ENCODE measurements at regions not wholly inside any gene's neighbourhood (a gene's known extent, or its start where the extent isn't known, plus 50 kb on each side); places are given as distances from the start of the nearest gene placed in this dataset.

DNA sequence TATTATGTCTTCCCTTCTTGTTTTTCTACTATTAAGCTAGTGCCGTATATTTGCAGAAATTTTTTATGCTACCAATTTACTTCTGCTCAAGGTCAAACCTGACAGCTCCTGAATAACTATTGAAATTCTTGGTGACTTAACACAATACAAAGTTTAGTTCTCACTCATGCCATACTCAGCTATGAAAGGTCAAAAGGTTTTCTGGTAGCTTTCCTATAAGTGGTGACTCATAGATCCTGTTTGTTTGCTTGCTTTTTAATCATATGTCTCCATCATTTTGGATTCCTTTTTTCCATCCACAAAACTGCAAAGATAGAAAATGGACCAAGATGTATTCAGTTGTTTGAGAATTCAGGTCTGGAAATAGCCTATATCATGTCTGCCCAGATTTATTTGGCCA is 855.8 kb upstream of the LRRC4C start:
- Histone ChIP-seq H3K4me1 (ENCODE audit: control insufficient read depth, insufficient read depth, low read length) (no peaks in the 10 kb centered on the region), H3K27me3 (ENCODE audit: control insufficient read depth, insufficient read depth, low read length) (no peaks in the 10 kb centered on the region), H3K4me3 (ENCODE audit: low read depth in 2 of 2, low read length in 2 of 2) (no peak overlapping the region), H3K36me3 (ENCODE audit: control insufficient read depth, insufficient read depth, low read length) (no peaks in the 10 kb centered on the region), H3K27ac (ENCODE audit: low read length) (no peak overlapping the region), H3K9me3 (ENCODE audit: control insufficient read depth, insufficient read depth, low read depth, low read length) (no peaks in the 10 kb centered on the region)
- ATAC-seq (no peak), DNase-seq (ENCODE audit: low read depth, low spot score) (no peak)
- CTCF ChIA-PET: no interaction called here
- POLR2A ChIA-PET: no interaction called here
- in situ Hi-C loops (cut with HindIII; ENCODE audit: low pct_unique_long_range_greater_than_20kb, low sequenced_read_pairs): no loop called here
- TF ChIP-seq POLR2AphosphoS5 (IDR thresholded peaks at IDR 0.05; ENCODE audit: low read depth, low read length): no peak
- TF ChIP-seq, protein P1, sequence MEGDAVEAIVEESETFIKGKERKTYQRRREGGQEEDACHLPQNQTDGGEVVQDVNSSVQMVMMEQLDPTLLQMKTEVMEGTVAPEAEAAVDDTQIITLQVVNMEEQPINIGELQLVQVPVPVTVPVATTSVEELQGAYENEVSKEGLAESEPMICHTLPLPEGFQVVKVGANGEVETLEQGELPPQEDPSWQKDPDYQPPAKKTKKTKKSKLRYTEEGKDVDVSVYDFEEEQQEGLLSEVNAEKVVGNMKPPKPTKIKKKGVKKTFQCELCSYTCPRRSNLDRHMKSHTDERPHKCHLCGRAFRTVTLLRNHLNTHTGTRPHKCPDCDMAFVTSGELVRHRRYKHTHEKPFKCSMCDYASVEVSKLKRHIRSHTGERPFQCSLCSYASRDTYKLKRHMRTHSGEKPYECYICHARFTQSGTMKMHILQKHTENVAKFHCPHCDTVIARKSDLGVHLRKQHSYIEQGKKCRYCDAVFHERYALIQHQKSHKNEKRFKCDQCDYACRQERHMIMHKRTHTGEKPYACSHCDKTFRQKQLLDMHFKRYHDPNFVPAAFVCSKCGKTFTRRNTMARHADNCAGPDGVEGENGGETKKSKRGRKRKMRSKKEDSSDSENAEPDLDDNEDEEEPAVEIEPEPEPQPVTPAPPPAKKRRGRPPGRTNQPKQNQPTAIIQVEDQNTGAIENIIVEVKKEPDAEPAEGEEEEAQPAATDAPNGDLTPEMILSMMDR (IDR thresholded peaks at IDR 0.05): no peak
- TF ChIP-seq SIN3A (IDR thresholded peaks at IDR 0.05; ENCODE audit: borderline replicate concordance, insufficient read depth, low read depth, low read length): no peak
- TF ChIP-seq, protein P2, sequence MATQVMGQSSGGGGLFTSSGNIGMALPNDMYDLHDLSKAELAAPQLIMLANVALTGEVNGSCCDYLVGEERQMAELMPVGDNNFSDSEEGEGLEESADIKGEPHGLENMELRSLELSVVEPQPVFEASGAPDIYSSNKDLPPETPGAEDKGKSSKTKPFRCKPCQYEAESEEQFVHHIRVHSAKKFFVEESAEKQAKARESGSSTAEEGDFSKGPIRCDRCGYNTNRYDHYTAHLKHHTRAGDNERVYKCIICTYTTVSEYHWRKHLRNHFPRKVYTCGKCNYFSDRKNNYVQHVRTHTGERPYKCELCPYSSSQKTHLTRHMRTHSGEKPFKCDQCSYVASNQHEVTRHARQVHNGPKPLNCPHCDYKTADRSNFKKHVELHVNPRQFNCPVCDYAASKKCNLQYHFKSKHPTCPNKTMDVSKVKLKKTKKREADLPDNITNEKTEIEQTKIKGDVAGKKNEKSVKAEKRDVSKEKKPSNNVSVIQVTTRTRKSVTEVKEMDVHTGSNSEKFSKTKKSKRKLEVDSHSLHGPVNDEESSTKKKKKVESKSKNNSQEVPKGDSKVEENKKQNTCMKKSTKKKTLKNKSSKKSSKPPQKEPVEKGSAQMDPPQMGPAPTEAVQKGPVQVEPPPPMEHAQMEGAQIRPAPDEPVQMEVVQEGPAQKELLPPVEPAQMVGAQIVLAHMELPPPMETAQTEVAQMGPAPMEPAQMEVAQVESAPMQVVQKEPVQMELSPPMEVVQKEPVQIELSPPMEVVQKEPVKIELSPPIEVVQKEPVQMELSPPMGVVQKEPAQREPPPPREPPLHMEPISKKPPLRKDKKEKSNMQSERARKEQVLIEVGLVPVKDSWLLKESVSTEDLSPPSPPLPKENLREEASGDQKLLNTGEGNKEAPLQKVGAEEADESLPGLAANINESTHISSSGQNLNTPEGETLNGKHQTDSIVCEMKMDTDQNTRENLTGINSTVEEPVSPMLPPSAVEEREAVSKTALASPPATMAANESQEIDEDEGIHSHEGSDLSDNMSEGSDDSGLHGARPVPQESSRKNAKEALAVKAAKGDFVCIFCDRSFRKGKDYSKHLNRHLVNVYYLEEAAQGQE (IDR thresholded peaks at IDR 0.05; ENCODE audit: insufficient read depth in 1 of 2, low read depth in 2 of 2, low read length in 1 of 2): no peak
- TF ChIP-seq TCF7L2 (IDR thresholded peaks at IDR 0.05; ENCODE audit: low read depth, low read length): no peak
- no TSS peak for BruUV-seq (replicated peaks)
- intact Hi-C loops (cut with micrococcal nuclease; ENCODE audit: unreplicated experiment): no loop called here

DNA sequence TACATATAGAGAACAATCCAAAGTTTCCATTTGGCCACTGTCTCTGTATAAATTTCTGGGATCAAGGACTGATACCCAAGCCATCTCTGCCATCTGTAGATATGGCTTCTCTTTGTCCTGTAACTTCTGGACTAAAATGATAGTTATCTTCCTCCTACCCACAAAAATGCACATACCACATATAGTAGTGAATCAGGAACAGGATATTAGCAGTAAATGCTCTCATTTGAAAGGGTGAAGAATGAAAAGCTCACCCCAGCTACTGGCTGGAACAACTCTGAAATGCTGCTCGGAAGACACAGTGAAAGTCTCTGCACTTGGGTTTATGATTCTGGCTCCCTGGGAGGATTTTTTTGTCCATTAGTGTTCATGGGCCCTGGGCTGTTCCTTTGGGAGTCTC is 856.4 kb upstream of the LRRC4C start:
- Histone ChIP-seq H3K27me3 (ENCODE audit: control insufficient read depth, insufficient read depth, low read length) (no peaks in the 10 kb centered on the region), H3K4me1 (ENCODE audit: control insufficient read depth, insufficient read depth, low read length) (no peaks in the 10 kb centered on the region), H3K27ac (ENCODE audit: low read length) (no peak overlapping the region), H3K36me3 (ENCODE audit: control insufficient read depth, insufficient read depth, low read length) (no peaks in the 10 kb centered on the region), H3K9me3 (ENCODE audit: control insufficient read depth, insufficient read depth, low read depth, low read length) (no peaks in the 10 kb centered on the region), H3K4me3 (ENCODE audit: low read depth in 2 of 2, low read length in 2 of 2) (no peak overlapping the region)
- in situ Hi-C loops (cut with HindIII; ENCODE audit: low pct_unique_long_range_greater_than_20kb, low sequenced_read_pairs) (no loop called here), intact Hi-C loops (cut with micrococcal nuclease; ENCODE audit: unreplicated experiment) (no loop called here)
- DNase-seq (ENCODE audit: low read depth, low spot score): no peak
- BruUV-seq (replicated peaks): no TSS peak
- TF ChIP-seq, protein P1 (IDR thresholded peaks at IDR 0.05): no peak
- TF ChIP-seq SIN3A (IDR thresholded peaks at IDR 0.05; ENCODE audit: borderline replicate concordance, insufficient read depth, low read depth, low read length) (no peak), POLR2AphosphoS5 (IDR thresholded peaks at IDR 0.05; ENCODE audit: low read depth, low read length) (no peak), TCF7L2 (IDR thresholded peaks at IDR 0.05; ENCODE audit: low read depth, low read length) (no peak)
- TF ChIP-seq, protein P2 (IDR thresholded peaks at IDR 0.05; ENCODE audit: insufficient read depth in 1 of 2, low read depth in 2 of 2, low read length in 1 of 2): no peak
- no peak for ATAC-seq
- CTCF ChIA-PET: no interaction called here
- POLR2A ChIA-PET: no interaction called here

Data from Panc1 (cell line).